HG03097 (cell line): ENCODE measurements at regions not wholly inside any gene's neighbourhood (a gene's known extent, or its start where the extent isn't known, plus 50 kb on each side); places are given as distances from the start of the nearest gene placed in this dataset.

Experiments used
- ATAC-seq: cut with Tn5 transposase; IDR thresholded peaks from one replicate; pipeline ENCODE4 v1.9.1; 2021; ENCODE audit not compliant: unreplicated experiment, low FRiP score

GRCh38 chr4:173793937-173794510 is 264.0 kb upstream of the HAND2 start:
- no peak for ATAC-seq

GRCh38 chr4:173782660-173783059 is 252.6 kb upstream of the HAND2 start:
- no peak for ATAC-seq

GRCh38 chr4:173777921-173778320 is 247.9 kb upstream of the HAND2 start:
- no peak for ATAC-seq

DNA sequence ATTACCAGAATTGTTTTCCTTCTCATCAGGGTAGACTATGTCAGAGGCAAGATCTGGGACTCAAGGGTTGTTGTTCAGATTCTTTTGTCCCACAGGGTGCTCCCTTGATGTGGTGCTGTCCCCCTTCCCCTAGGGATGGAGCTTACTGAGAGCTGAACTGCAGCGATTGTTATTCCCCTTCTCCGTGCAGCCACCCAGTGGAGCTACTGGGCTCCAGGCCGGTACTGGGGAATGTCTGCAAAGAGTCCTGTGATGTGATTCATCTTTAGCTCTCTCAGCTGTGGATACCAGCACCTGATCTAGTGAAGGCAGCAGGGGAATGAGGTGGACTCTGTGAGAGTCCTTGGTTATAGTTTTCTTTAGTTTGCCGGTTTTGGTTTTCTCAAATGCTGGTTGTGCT is 247.4 kb upstream of the HAND2 start:
- ATAC-seq = no peak

DNA sequence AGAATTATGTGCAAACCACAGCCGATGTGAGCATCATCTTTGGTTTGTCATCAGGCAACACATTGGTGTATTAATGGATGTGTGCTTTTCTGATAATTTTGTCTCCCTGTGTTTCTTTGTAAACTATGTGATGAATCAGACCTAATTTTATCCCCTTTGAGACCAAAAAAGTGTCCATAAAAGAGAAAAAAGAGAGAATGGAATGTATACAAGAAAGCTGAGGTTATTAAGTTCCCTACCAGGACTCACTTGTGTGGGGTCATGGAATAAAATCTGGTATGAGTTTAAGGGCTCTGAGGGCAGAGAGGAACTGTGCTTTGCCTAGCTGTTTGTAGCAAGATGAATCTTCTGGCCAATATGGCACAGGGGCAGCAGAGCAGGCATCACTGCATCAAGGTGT is 239.5 kb upstream of the HAND2 start:
- ATAC-seq = no peak

GRCh38 chr4:173767650-173768049 is 237.6 kb upstream of the HAND2 start:
- ATAC-seq = no peak

GRCh38 chr4:173766171-173766600 is 236.2 kb upstream of the HAND2 start:
- no peak for ATAC-seq

GRCh38 chr4:173765751-173766150 is 235.7 kb upstream of the HAND2 start:
- no peak for ATAC-seq

- no peak for ATAC-seq
Measured at GRCh38 chr4:173763389-173763788, 233.4 kb upstream of the HAND2 start.

- no peak for ATAC-seq
Measured at GRCh38 chr4:173761938-173762337, 231.9 kb upstream of the HAND2 start.

- no peak for ATAC-seq
Measured at GRCh38 chr4:173761236-173761635, 231.2 kb upstream of the HAND2 start.

DNA sequence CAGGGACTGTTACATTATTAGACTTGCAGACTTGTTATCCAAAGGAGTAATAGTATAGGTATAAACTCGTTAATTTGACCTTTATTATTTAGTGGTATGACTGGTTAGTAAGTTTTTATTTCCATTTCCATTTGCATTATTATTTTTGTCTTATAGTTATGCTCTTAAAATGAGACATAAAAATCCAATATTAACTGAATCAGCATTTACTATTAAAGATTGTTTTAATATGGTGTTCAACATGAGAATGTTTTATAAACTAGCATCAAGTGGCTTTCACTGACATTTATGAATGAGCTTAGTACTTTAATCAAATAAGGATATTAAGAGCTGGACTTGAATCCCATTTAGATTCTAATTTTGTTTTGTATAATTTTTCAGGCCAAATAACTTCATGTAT is 228.1 kb upstream of the HAND2 start:
- ATAC-seq = no peak

DNA sequence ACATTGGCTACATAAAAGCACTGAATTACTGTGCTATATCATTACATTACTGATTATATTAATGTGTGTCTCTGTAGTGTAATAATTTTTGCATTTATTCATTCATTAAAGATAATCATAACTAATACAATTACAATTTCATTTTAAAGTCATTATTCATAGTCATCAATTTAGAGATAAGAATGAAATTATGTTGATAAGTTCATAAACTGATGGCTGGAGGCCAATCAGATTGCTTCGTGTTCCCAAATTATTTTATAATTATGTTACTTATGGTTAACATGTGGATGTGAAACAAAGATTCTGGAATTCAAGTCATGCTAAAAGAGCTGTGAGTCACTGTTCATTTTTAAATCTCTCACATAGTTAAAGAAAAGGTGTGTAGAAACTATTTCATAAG is 223.4 kb upstream of the HAND2 start:
- ATAC-seq = no peak

- no peak for ATAC-seq
Measured at GRCh38 chr4:173752610-173753230, 222.7 kb upstream of the HAND2 start.

DNA sequence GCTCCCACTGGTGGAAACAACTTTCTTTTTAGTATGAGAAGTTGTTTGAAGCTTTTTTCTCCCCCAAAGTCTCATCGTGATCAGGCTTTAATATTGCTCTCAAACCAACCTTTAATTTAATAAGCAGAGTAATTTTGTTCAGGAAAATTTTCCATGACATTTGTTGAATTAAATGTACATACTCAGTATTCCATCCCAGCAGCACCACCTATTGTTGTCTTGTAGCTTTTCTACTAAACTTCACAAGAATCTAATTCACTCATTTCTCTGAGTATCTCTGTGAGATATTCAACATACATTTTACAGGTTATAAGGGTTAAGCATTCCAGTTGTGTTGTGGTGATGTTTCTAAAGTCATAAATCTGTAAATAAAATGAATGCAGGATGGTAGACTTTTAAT is 218.3 kb upstream of the HAND2 start:
- ATAC-seq = no peak

GRCh38 chr4:173747537-173748257 is 217.7 kb upstream of the HAND2 start:
- no peak for ATAC-seq

- ATAC-seq = no peak
Measured at GRCh38 chr4:173746424-173746823, 216.4 kb upstream of the HAND2 start.

GRCh38 chr4:173745765-173746164 is 215.7 kb upstream of the HAND2 start:
- no peak for ATAC-seq

DNA sequence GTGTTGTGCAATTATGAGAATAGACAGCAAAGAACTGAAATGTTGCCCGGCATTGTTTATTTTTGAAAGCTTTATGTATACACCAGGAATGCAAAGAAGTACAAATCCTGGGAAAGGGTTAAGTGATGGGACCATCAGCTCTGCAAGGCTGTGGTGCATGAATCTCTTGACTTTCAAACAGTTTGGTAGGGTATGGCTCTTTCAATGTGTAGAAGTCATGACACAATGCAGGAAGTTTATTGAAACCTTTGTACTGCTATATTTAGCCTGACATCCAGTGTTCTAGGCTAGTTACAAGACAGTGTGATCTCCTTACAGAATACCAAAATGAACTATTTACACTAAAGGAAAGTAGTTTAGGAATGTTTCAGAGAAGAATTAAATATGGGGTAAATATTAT is 206.8 kb upstream of the HAND2 start:
- ATAC-seq = no peak

DNA sequence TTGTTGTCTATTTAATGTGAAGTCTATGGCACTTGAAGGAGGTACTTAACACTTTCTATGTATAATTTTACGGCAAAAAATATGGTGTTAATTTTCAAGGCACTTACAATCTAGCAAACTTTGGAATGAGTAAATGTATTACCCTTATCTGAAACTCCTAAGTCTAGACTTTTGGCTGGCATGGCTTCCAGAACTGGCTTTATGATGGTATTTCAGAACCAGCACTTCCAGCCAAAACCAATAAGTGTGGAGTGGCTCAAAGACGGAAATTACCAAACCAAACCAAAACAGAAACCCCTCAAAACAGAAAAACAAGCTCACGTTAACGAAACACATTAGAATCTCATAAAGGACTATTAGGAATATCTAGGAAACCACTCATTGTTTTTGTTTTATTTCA is 205.6 kb upstream of the HAND2 start:
- ATAC-seq = no peak

DNA sequence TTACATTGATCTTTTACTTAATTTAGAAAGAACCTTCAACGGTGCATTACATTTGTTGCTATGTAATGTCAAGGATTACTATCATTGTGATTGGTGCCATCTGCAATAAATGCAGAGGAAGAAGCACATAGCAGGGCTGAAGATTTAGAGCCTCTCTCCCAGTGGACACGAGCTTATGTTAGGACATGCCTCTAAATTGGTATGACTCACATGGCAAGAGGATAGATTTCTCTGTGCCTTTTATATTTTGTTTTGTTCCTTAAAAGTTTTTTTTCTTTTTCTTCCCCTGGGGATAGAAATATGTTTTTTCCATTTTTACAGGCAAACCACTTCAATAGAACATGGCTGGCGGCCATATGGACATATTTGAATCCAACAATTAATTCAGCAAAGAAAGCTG is 205.0 kb upstream of the HAND2 start:
- ATAC-seq = no peak

DNA sequence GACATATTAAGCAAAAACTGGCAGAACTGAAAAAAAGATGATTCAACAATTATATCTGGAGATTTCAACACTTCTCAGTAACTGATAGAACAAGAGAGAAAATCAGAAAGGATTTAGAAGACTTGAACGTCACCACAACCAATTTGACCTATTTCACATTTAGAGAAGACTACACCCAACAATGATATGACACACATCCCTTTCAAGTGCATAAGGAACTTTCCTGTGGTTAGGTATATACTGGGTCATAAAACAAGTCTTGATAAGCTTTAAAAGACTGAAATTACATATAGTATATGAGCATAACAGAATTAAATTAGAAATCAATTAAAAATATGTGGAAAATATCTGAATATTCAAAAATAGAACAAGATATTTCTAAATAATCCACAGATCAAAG is 201.2 kb upstream of the HAND2 start:
- no peak for ATAC-seq
